ENCODE measurements at regions not wholly inside any gene's neighbourhood (a gene's known extent, or its start where the extent isn't known, plus 50 kb on each side); places are given as distances from the start of the nearest gene placed in this dataset.

DNA sequence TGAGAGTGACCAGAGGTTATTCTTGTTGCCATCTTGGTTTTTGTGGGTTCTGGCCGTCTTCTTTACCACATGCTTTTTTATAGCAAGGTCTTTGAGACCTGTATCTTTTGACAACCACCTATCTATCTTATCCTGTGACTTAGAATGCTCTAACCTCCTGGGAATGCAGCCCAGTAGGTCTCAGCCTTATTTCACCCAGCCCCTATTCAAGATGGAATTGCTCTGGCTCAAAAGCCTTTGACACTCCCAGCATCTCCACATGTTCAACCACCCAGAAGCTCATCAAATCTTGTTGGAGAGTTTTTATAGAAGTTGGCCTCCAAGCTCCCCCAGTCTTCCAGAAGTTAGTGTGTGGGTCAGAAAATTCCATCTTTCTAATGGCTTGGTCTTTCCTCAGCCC, 464.3 kb upstream of the NRP1 start:
- TF ChIP-seq POLR2A (IDR thresholded peaks at IDR 0.05; ENCODE audit: low read depth, low read length) (no peak), POLR2AphosphoS5 (IDR thresholded peaks at IDR 0.05; ENCODE audit: low read depth, low read length) (no peak)

Measured in GM12891 (cell line).